ENCODE measurements at regions not wholly inside any gene's neighbourhood (a gene's known extent, or its start where the extent isn't known, plus 50 kb on each side); places are given as distances from the start of the nearest gene placed in this dataset.

DNA sequence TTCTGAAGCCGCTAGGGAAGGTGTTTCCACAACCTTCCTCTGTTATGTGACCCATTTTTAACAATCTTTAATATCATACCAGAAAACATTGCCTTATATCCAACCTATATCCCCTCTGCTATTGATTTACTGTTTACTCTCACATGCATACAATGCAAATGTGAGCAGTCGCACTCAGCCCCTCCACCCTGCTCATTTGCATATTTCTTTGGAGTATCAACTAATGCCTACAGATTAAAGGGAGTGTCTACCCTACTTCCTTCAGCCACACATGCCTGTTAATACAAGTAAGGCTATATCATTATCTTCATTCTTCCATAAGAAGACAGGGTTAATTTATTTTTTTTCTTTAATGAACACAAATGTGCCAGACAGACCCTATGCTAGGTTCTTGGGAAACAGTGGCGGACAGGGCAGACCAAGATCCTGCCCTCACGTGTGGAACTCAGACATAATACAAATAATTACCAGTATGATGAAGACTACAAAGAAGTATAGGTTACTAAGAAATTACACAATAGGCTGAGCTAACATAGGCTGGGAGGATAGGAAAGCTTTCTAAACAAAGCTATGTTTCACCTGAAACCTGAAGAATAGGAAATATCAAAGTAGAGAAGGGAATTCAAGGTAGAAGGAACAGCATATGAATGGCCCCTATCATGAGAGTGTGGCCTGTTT, 107.3 kb upstream of the MDM1 start:
- TF ChIP-seq JUND (IDR thresholded peaks at IDR 0.05), result no peak
- TF ChIP-seq SIN3A (IDR thresholded peaks at IDR 0.05; ENCODE audit: borderline replicate concordance, low read depth, low read length), result no peak
- TF ChIP-seq TCF12 (IDR thresholded peaks at IDR 0.05), result no peak
